SK-N-SH treated with all-trans-retinoic acid at 6 μM for 48 hours (cell line): ENCODE measurements at regions not wholly inside any gene's neighbourhood (a gene's known extent, or its start where the extent isn't known, plus 50 kb on each side); places are given as distances from the start of the nearest gene placed in this dataset.

Experiments
- ATAC-seq: fragments of 200-7000 bp; cut with Tn5 transposase; 3 replicates; pipeline ENCODE4 v1.9.1; 2020; ENCODE audit warnings: mild to moderate bottlenecking, moderate library complexity
- BACH2 ChIP-seq: fragments of 250-450 bp; sonication (Bioruptor Pico); IDR thresholded peaks from 2 replicates; pipeline ENCODE4 v1.9.0; 2021; ENCODE audit warnings: mild to moderate bottlenecking, borderline replicate concordance
- CSDC2 ChIP-seq: fragments of 250-450 bp; sonication (Bioruptor Pico); IDR thresholded peaks from 2 replicates; pipeline ENCODE4 v1.5.0; 2020; ENCODE audit warnings: mild to moderate bottlenecking, moderate library complexity
- ESRRG ChIP-seq: fragments of 250-450 bp; sonication (Bioruptor Pico); IDR thresholded peaks from 2 replicates; pipeline ENCODE4 v1.6.1; 2021; ENCODE audit warnings: mild to moderate bottlenecking
- GLIS3 ChIP-seq: fragments of 250-450 bp; sonication (Bioruptor Pico); IDR thresholded peaks from 2 replicates; pipeline ENCODE4 v1.5.0; 2020; ENCODE audit warnings: mild to moderate bottlenecking, moderate library complexity
- ISL1 ChIP-seq: fragments of 250-450 bp; sonication (Bioruptor Pico); IDR thresholded peaks from 2 replicates; pipeline ENCODE4 v2.1.2; 2022; ENCODE audit warnings: mild to moderate bottlenecking, moderate library complexity
- OSR1 ChIP-seq: fragments of 250-450 bp; sonication (Bioruptor Pico); IDR thresholded peaks from 2 replicates; pipeline ENCODE4 v1.8.0; 2022; ENCODE audit warnings: moderate library complexity, mild to moderate bottlenecking, inconsistent platforms
- PATZ1 ChIP-seq: fragments of 250-450 bp; sonication (Bioruptor Pico); IDR thresholded peaks from 2 replicates; pipeline ENCODE4 v1.8.0; 2020; ENCODE audit warnings: mild to moderate bottlenecking, moderate library complexity, borderline replicate concordance
- POU6F1 ChIP-seq: fragments of 250-450 bp; sonication (Bioruptor Pico); IDR thresholded peaks from 2 replicates; pipeline ENCODE4 v1.8.0; 2021; ENCODE audit warnings: low read depth, mild to moderate bottlenecking, moderate library complexity, borderline replicate concordance
- PPARA ChIP-seq: fragments of 250-450 bp; sonication (Bioruptor Pico); IDR thresholded peaks from 2 replicates; pipeline ENCODE4 v1.5.0; 2020; ENCODE audit warnings: mild to moderate bottlenecking, borderline replicate concordance
- RARB ChIP-seq: fragments of 250-450 bp; sonication (Bioruptor Pico); IDR thresholded peaks from 2 replicates; pipeline ENCODE4 v1.8.0; 2021; ENCODE audit warnings: mild to moderate bottlenecking, moderate library complexity
- SNAI2 ChIP-seq: fragments of 250-450 bp; sonication (Bioruptor Pico); IDR thresholded peaks from 2 replicates; pipeline ENCODE4 v1.5.0; 2020; ENCODE audit warnings: mild to moderate bottlenecking, moderate library complexity
- TCF4 ChIP-seq: fragments of 250-450 bp; sonication (Bioruptor Pico); IDR thresholded peaks from 2 replicates; pipeline ENCODE4 v1.8.0; 2021; ENCODE audit warnings: mild to moderate bottlenecking, moderate library complexity, borderline replicate concordance
- TOX ChIP-seq: fragments of 250-450 bp; sonication (Bioruptor Pico); IDR thresholded peaks from 2 replicates; pipeline ENCODE4 v1.8.0; 2021; ENCODE audit warnings: mild to moderate bottlenecking, moderate library complexity, borderline replicate concordance
- TSHZ2 ChIP-seq: fragments of 250-450 bp; sonication (Bioruptor Pico); IDR thresholded peaks from 2 replicates; pipeline ENCODE4 v1.5.0; 2020; ENCODE audit warnings: mild to moderate bottlenecking, moderate library complexity
- ZC3H10 ChIP-seq: fragments of 250-450 bp; sonication (Bioruptor Pico); IDR thresholded peaks from 2 replicates; pipeline ENCODE4 v1.5.1; 2021; ENCODE audit warnings: mild to moderate bottlenecking, moderate library complexity
- ZFP3 ChIP-seq: fragments of 250-450 bp; sonication (Bioruptor Pico); IDR thresholded peaks from 2 replicates; pipeline ENCODE4 v1.5.0; 2020; ENCODE audit warnings: mild to moderate bottlenecking, moderate library complexity
- ZFP30 ChIP-seq: fragments of 450-650 bp; formaldehyde crosslinking; IDR thresholded peaks from 2 replicates; pipeline ENCODE4 v1.5.0; 2022; ENCODE audit warnings: mild to moderate bottlenecking, moderate library complexity
- ZNF565 ChIP-seq: fragments of 450-650 bp; formaldehyde crosslinking; conservative IDR thresholded peaks from 2 replicates; pipeline ENCODE4 v1.5.0; 2020; ENCODE audit warnings: low read depth, mild to moderate bottlenecking, moderate library complexity
- ZNF70 ChIP-seq: fragments of 450-650 bp; formaldehyde crosslinking; IDR thresholded peaks from 2 replicates; pipeline ENCODE4 v1.5.0; 2020; ENCODE audit warnings: mild to moderate bottlenecking, moderate library complexity
- TF ChIP-seq, protein P1 (sequence below): fragments of 250-450 bp; sonication (Bioruptor Pico); IDR thresholded peaks from 2 replicates; pipeline ENCODE4 v1.5.1; 2020; ENCODE audit warnings: low read depth, mild to moderate bottlenecking, moderate library complexity
- TF ChIP-seq, protein P2 (sequence below): fragments of 250-450 bp; sonication (Bioruptor Pico); IDR thresholded peaks from 2 replicates; pipeline ENCODE4 v1.5.1; 2021; ENCODE audit warnings: mild to moderate bottlenecking, moderate library complexity

- TF ChIP-seq, protein P1, sequence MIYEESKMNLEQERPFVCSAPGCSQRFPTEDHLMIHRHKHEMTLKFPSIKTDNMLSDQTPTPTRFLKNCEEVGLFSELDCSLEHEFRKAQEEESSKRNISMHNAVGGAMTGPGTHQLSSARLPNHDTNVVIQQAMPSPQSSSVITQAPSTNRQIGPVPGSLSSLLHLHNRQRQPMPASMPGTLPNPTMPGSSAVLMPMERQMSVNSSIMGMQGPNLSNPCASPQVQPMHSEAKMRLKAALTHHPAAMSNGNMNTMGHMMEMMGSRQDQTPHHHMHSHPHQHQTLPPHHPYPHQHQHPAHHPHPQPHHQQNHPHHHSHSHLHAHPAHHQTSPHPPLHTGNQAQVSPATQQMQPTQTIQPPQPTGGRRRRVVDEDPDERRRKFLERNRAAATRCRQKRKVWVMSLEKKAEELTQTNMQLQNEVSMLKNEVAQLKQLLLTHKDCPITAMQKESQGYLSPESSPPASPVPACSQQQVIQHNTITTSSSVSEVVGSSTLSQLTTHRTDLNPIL = no peak
- no peak for TF ChIP-seq BACH2 (CRISPR knock-in tag)
- no peak for TF ChIP-seq ZNF565 (CRISPR knock-in tag)
- no peak for TF ChIP-seq ISL1 (CRISPR knock-in tag)
- TF ChIP-seq TOX (CRISPR knock-in tag) = no peak
- TF ChIP-seq, protein P2, sequence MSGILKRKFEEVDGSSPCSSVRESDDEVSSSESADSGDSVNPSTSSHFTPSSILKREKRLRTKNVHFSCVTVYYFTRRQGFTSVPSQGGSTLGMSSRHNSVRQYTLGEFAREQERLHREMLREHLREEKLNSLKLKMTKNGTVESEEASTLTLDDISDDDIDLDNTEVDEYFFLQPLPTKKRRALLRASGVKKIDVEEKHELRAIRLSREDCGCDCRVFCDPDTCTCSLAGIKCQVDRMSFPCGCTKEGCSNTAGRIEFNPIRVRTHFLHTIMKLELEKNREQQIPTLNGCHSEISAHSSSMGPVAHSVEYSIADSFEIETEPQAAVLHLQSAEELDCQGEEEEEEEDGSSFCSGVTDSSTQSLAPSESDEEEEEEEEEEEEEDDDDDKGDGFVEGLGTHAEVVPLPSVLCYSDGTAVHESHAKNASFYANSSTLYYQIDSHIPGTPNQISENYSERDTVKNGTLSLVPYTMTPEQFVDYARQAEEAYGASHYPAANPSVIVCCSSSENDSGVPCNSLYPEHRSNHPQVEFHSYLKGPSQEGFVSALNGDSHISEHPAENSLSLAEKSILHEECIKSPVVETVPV (CRISPR knock-in tag) = no peak
- TF ChIP-seq GLIS3 (CRISPR knock-in tag) = no peak
- no peak for TF ChIP-seq TCF4 (CRISPR knock-in tag)
- no peak for TF ChIP-seq PPARA
- no peak for TF ChIP-seq RARB
- TF ChIP-seq ZFP3 (CRISPR knock-in tag) = no peak
- no peak for TF ChIP-seq ZFP30
- no peak for TF ChIP-seq ZNF70
- TF ChIP-seq SNAI2 (CRISPR knock-in tag) = no peak
- ATAC-seq = no peak
These were observed 366.1 kb upstream of the PTBP2 start for GRCh38 chr1:96355521-96355920.

GRCh38 chr1:96355961-96356360, 365.6 kb upstream of the PTBP2 start:
- no peak for ATAC-seq

More at GRCh38 chr1:96355961-96356360, 365.6 kb upstream of the PTBP2 start:
- TF ChIP-seq PATZ1 (CRISPR knock-in tag) = no peak
- no peak for TF ChIP-seq ISL1 (CRISPR knock-in tag)
- no peak for TF ChIP-seq ZNF70
- TF ChIP-seq GLIS3 (CRISPR knock-in tag) = no peak
- TF ChIP-seq OSR1 (CRISPR knock-in tag) = no peak
- no peak for TF ChIP-seq RARB
- TF ChIP-seq ZFP30 = no peak
- no peak for TF ChIP-seq CSDC2
- TF ChIP-seq BACH2 (CRISPR knock-in tag) = no peak
- TF ChIP-seq ESRRG (CRISPR knock-in tag) = no peak
- TF ChIP-seq TCF4 (CRISPR knock-in tag) = no peak
- TF ChIP-seq TSHZ2 (CRISPR knock-in tag) = no peak
- TF ChIP-seq ZC3H10 (CRISPR knock-in tag) = no peak
- TF ChIP-seq TOX (CRISPR knock-in tag) = no peak
- no peak for TF ChIP-seq POU6F1 (CRISPR knock-in tag)
- no peak for TF ChIP-seq PPARA
- TF ChIP-seq, protein P2 (CRISPR knock-in tag) = no peak
